HepG2 (cell line): ENCODE measurements at regions not wholly inside any gene's neighbourhood (a gene's known extent, or its start where the extent isn't known, plus 50 kb on each side); places are given as distances from the start of the nearest gene placed in this dataset.

Experiments
- GTF2F1 ChIP-seq: fragments of 150-350 bp; IDR thresholded peaks from 2 replicates; pipeline ENCODE4 v1.6.1; 2014; ENCODE audit warnings: low read length
- SIN3A ChIP-seq: IDR thresholded peaks from 2 replicates; pipeline ENCODE4 v1.6.1; 2011; ENCODE audit warnings: low read depth, mild to moderate bottlenecking, control low read depth, low read length, borderline replicate concordance
- TF ChIP-seq, protein P1 (sequence below): sonication (generic); formaldehyde crosslinking; IDR thresholded peaks from 2 replicates; pipeline ENCODE4 v1.5.0; 2020; ENCODE audit warnings: mild to moderate bottlenecking, missing genetic modification reagents, moderate library complexity

DNA sequence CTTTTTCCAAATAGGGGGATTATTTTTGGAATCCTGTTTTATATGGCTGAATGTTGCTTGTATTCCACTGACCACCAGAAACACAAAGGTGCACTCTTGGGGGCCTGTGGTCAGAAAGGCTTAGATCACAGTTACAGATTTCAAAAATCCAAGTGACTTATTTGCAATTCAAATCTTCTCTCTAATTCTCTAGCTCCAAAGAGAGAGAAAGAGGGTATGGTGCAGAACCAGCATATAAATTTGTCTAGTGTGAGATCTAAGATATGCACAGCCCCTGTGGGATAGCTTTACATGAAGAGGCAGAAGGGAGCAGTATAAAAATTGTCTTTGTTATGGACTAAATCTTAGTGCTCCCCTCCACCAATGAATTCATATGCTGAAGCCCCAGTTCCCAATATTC is 1121.7 kb upstream of the CELF2 start:
- TF ChIP-seq, protein P1, sequence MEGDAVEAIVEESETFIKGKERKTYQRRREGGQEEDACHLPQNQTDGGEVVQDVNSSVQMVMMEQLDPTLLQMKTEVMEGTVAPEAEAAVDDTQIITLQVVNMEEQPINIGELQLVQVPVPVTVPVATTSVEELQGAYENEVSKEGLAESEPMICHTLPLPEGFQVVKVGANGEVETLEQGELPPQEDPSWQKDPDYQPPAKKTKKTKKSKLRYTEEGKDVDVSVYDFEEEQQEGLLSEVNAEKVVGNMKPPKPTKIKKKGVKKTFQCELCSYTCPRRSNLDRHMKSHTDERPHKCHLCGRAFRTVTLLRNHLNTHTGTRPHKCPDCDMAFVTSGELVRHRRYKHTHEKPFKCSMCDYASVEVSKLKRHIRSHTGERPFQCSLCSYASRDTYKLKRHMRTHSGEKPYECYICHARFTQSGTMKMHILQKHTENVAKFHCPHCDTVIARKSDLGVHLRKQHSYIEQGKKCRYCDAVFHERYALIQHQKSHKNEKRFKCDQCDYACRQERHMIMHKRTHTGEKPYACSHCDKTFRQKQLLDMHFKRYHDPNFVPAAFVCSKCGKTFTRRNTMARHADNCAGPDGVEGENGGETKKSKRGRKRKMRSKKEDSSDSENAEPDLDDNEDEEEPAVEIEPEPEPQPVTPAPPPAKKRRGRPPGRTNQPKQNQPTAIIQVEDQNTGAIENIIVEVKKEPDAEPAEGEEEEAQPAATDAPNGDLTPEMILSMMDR (CRISPR knock-in tag): no peak
- TF ChIP-seq GTF2F1: no peak
- no peak for TF ChIP-seq SIN3A
